Natural killer cell (primary cell): ENCODE measurements at regions not wholly inside any gene's neighbourhood (a gene's known extent, or its start where the extent isn't known, plus 50 kb on each side); places are given as distances from the start of the nearest gene placed in this dataset.

Experiments
- ATAC-seq, 3 donors: fragments of 150-1000 bp in 2 of 3; fragments of 200-7000 bp in 1 of 3; cut with Tn5 transposase; 1 replicate in 1 of 3; 2 replicates in 2 of 3; pipeline ENCODE4 v1.10.0; 2021; ENCODE audit warnings: mild to moderate bottlenecking in 2 of 3, moderate library complexity in 2 of 3
- DNase-seq, 2 donors: peaks; one replicate each; pipeline versions ENCODE4 v3.0.0 to v3.0.0-alpha.2; 2013 to 2021; ENCODE audit warnings: mixed read lengths in 1 of 2
- H3K27ac ChIP-seq: one replicate; pipeline ENCODE4 v1.5.1; 2013; ENCODE audit warnings: mild to moderate bottlenecking, low read length
- H3K27me3 ChIP-seq: one replicate; pipeline ENCODE4 v1.6.1; 2013; ENCODE audit warnings: low read length; ENCODE audit not compliant: control insufficient read depth, insufficient read depth
- H3K36me3 ChIP-seq: one replicate; pipeline ENCODE4 v1.6.1; 2013; ENCODE audit warnings: low read length; ENCODE audit not compliant: control insufficient read depth, insufficient read depth
- H3K4me1 ChIP-seq: one replicate; pipeline ENCODE4 v1.6.1; 2013; ENCODE audit warnings: low read length; ENCODE audit not compliant: control insufficient read depth, insufficient read depth
- H3K4me3 ChIP-seq: one replicate; pipeline ENCODE4 v1.5.1; 2013; ENCODE audit warnings: low read length
- H3K9me3 ChIP-seq: one replicate; pipeline ENCODE4 v1.6.1; 2013; ENCODE audit warnings: low read length; ENCODE audit not compliant: control insufficient read depth, insufficient read depth
- H3K27ac Mint-ChIP-seq, 2 donors: one replicate each; pipeline ENCODE4 v1.8.0; 2022; ENCODE audit warnings: mild to moderate bottlenecking in 2 of 2, mixed read lengths in 2 of 2, moderate library complexity in 1 of 2
- H3K27me3 Mint-ChIP-seq, 2 donors: one replicate each; pipeline ENCODE4 v1.8.0; 2022; ENCODE audit warnings: low read depth in 2 of 2, mixed read lengths in 2 of 2
- H3K36me3 Mint-ChIP-seq: one replicate; pipeline ENCODE4 v1.8.0; 2022; ENCODE audit warnings: mixed read lengths
- H3K4me1 Mint-ChIP-seq, 2 donors: one replicate each; pipeline ENCODE4 v1.8.0; 2022; ENCODE audit warnings: mixed read lengths in 2 of 2
- H3K4me3 Mint-ChIP-seq: one replicate; pipeline ENCODE4 v1.8.0; 2022; ENCODE audit warnings: mild to moderate bottlenecking, moderate library complexity, mixed read lengths
- H3K9me3 Mint-ChIP-seq, 2 donors: one replicate each; pipeline ENCODE4 v1.8.0; 2022; ENCODE audit warnings: mixed read lengths in 2 of 2
- WGBS: methylation state at CpG from one replicate; pipeline ENCODE4 v1.1.7; 2013; ENCODE audit warnings: missing lambda C conversion rate; ENCODE audit not compliant: insufficient coverage; 5-methylcytosine and 5-hydroxymethylcytosine counted together
- intact Hi-C: fragments of 100-400 bp; cut with micrococcal nuclease; formaldehyde crosslinking; loops from one replicate; pipeline ENCODE4 v1.14.2; 2022
- TF ChIP-seq, protein P1 (sequence below): fragments of 200-600 bp; IDR thresholded peaks from one replicate; pipeline ENCODE4 v1.8.0; 2022; ENCODE audit warnings: antibody characterized with exemption

GRCh38 chr6:113434641-113435040 is 422.5 kb upstream of the MARCKS start:
- H3K27me3 Mint-ChIP-seq: no peaks in the 10 kb centered on the region
- Histone ChIP-seq H3K4me1 (no peaks in the 10 kb centered on the region), H3K36me3 (no peaks in the 10 kb centered on the region), H3K27me3 (no peaks in the 10 kb centered on the region), H3K27ac (no peak overlapping the region), H3K4me3 (no peak overlapping the region), H3K9me3 (no peaks in the 10 kb centered on the region)
- no peak overlapping the region for H3K4me3 Mint-ChIP-seq
- intact Hi-C loops: no loop called here
- H3K9me3 Mint-ChIP-seq: peaks cover 2% of the 10 kb centered on the region in 2 donors
- H3K36me3 Mint-ChIP-seq: no peaks in the 10 kb centered on the region
- H3K4me1 Mint-ChIP-seq: no peaks in the 10 kb centered on the region
- WGBS: 71% methylated on average over 3 of the region's 3 CpGs
- ATAC-seq (no peak), DNase-seq (no peak)
- H3K27ac Mint-ChIP-seq: no peak overlapping the region
- TF ChIP-seq, protein P1, sequence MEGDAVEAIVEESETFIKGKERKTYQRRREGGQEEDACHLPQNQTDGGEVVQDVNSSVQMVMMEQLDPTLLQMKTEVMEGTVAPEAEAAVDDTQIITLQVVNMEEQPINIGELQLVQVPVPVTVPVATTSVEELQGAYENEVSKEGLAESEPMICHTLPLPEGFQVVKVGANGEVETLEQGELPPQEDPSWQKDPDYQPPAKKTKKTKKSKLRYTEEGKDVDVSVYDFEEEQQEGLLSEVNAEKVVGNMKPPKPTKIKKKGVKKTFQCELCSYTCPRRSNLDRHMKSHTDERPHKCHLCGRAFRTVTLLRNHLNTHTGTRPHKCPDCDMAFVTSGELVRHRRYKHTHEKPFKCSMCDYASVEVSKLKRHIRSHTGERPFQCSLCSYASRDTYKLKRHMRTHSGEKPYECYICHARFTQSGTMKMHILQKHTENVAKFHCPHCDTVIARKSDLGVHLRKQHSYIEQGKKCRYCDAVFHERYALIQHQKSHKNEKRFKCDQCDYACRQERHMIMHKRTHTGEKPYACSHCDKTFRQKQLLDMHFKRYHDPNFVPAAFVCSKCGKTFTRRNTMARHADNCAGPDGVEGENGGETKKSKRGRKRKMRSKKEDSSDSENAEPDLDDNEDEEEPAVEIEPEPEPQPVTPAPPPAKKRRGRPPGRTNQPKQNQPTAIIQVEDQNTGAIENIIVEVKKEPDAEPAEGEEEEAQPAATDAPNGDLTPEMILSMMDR: no peak

- ATAC-seq (no peak), DNase-seq (no peak)
- Histone ChIP-seq H3K4me1 (no peaks in the 10 kb centered on the region), H3K27me3 (no peaks in the 10 kb centered on the region), H3K27ac (no peak overlapping the region), H3K9me3 (no peaks in the 10 kb centered on the region), H3K4me3 (no peak overlapping the region), H3K36me3 (no peaks in the 10 kb centered on the region)
- H3K9me3 Mint-ChIP-seq: peaks cover 4 to 8% of the 10 kb centered on the region in 2 donors
- WGBS: 50% methylated on average over 2 of the region's 3 CpGs
- TF ChIP-seq, protein P1: no peak
- no peaks in the 10 kb centered on the region for H3K36me3 Mint-ChIP-seq
- H3K4me3 Mint-ChIP-seq: no peak overlapping the region
- no peaks in the 10 kb centered on the region for H3K4me1 Mint-ChIP-seq
- no peaks in the 10 kb centered on the region for H3K27me3 Mint-ChIP-seq
- intact Hi-C loops: no loop called here
- no peak overlapping the region for H3K27ac Mint-ChIP-seq
Measured at GRCh38 chr6:113437566-113437965, 419.6 kb upstream of the MARCKS start.

DNA sequence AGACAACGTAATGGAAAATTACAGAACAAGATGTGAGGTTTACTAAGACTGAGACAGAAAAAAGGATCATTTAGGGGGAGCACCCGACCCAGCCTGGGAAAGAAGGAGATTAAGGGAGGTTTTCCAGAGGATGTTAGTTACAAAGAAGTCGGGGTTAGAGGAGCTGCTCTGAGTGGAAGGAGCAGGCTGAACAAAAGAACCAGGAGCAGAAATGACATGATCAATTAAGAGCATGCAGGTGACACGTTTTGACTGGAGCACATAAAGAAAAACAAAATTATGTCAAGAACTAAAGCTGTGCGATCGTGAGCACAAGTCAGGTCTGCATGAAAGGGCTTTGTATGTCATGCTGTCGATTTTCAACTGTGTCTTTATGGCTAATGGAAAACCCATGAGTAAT is 417.3 kb upstream of the MARCKS start:
- no peak overlapping the region for H3K4me3 Mint-ChIP-seq
- no peaks in the 10 kb centered on the region for H3K9me3 ChIP-seq
- H3K4me1 ChIP-seq: no peaks in the 10 kb centered on the region
- ATAC-seq: no peak
- no peaks in the 10 kb centered on the region for H3K4me1 Mint-ChIP-seq
- no peaks in the 10 kb centered on the region for H3K36me3 ChIP-seq
- peaks cover 7 to 8% of the 10 kb centered on the region in 2 donors for H3K9me3 Mint-ChIP-seq
- H3K27me3 ChIP-seq: no peaks in the 10 kb centered on the region
- no peak overlapping the region for H3K27ac Mint-ChIP-seq
- no peaks in the 10 kb centered on the region for H3K36me3 Mint-ChIP-seq
- no peak for DNase-seq
- no peak overlapping the region for H3K27ac ChIP-seq
- H3K27me3 Mint-ChIP-seq: no peaks in the 10 kb centered on the region
- TF ChIP-seq, protein P1: no peak
- intact Hi-C loops: no loop called here
- no peak overlapping the region for H3K4me3 ChIP-seq
- 86% methylated on average over 7 of the region's 7 CpGs for WGBS

GRCh38 chr6:113442040-113442439 is 415.1 kb upstream of the MARCKS start:
- Mint-ChIP-seq H3K4me1 (no peaks in the 10 kb centered on the region), H3K9me3 (peaks cover 7 to 8% of the 10 kb centered on the region in 2 donors), H3K27ac (no peak overlapping the region), H3K4me3 (no peak overlapping the region), H3K36me3 (no peaks in the 10 kb centered on the region), H3K27me3 (no peaks in the 10 kb centered on the region)
- no peak overlapping the region for H3K4me3 ChIP-seq
- H3K27me3 ChIP-seq: no peaks in the 10 kb centered on the region
- no peaks in the 10 kb centered on the region for H3K9me3 ChIP-seq
- 67% methylated on average over 1 of the region's 1 CpG for WGBS
- ATAC-seq (no peak), DNase-seq (no peak)
- TF ChIP-seq, protein P1: no peak
- H3K27ac ChIP-seq: no peak overlapping the region
- no peaks in the 10 kb centered on the region for H3K4me1 ChIP-seq
- no peaks in the 10 kb centered on the region for H3K36me3 ChIP-seq
- intact Hi-C loops: no loop called here
